ENCODE measurements at regions not wholly inside any gene's neighbourhood (a gene's known extent, or its start where the extent isn't known, plus 50 kb on each side); places are given as distances from the start of the nearest gene placed in this dataset.

- TF ChIP-seq CTCF (IDR thresholded peaks at IDR 0.05; ENCODE audit: control extremely low read depth in 1 of 3, insufficient read depth in 1 of 3, low read depth in 1 of 3, low read length in 3 of 3) = no peak
- TF ChIP-seq SP4 (IDR thresholded peaks at IDR 0.05; ENCODE audit: low read length) = no peak
- no peak for TF ChIP-seq TCF12 (IDR thresholded peaks at IDR 0.05; ENCODE audit: low read depth, low read length)
- no peak for TF ChIP-seq TAF1 (IDR thresholded peaks at IDR 0.05; ENCODE audit: low read depth, low read length)
- TF ChIP-seq JUN (IDR thresholded peaks at IDR 0.05; ENCODE audit: low read depth, low read length) = no peak
- no peak for TF ChIP-seq POLR2AphosphoS5 (IDR thresholded peaks at IDR 0.05; ENCODE audit: low read depth, low read length)
- TF ChIP-seq RAD21 (IDR thresholded peaks at IDR 0.05 in 1 of 2, conservative IDR thresholded peaks at IDR 0.05 in 1 of 2; ENCODE audit: low read depth in 2 of 2, low read length in 2 of 2) = no peak
- TF ChIP-seq RFX5 (IDR thresholded peaks at IDR 0.05; ENCODE audit: borderline replicate concordance, low read depth, low read length) = no peak
- TF ChIP-seq KDM1A (IDR thresholded peaks at IDR 0.05; ENCODE audit: borderline replicate concordance, low read length) = no peak
- no peak for TF ChIP-seq CHD1 (IDR thresholded peaks at IDR 0.05; ENCODE audit: low read depth, low read length)
- no peak for TF ChIP-seq EP300 (IDR thresholded peaks at IDR 0.05; ENCODE audit: borderline replicate concordance in 1 of 2, low read depth in 2 of 2, low read length in 2 of 2)
Measured at GRCh38 chr10:94125856-94126255, 132.1 kb downstream of the PLCE1 start.

Measured in H1 (cell line).